Fibroblast of lung (primary cell): ENCODE measurements at regions not wholly inside any gene's neighbourhood (a gene's known extent, or its start where the extent isn't known, plus 50 kb on each side); places are given as distances from the start of the nearest gene placed in this dataset.

ENCODE experiments used
- CTCF ChIP-seq, 2 donors: IDR thresholded peaks in 1 of 2; conservative IDR thresholded peaks in 1 of 2; 1 replicate in 1 of 2; 2 replicates in 1 of 2; pipeline ENCODE4 v1.5.1; 2011 to 2012; ENCODE audit warnings: low read length in 2 of 2, control low read depth in 1 of 2, inconsistent platforms in 1 of 2, low read depth in 1 of 2, mild to moderate bottlenecking in 1 of 2
- EZH2 ChIP-seq: IDR thresholded peaks from 2 replicates; pipeline ENCODE4 v1.5.1; 2012; ENCODE audit warnings: low read length, control low read depth, mild to moderate bottlenecking; ENCODE audit errors: missing control alignments

- TF ChIP-seq CTCF (conservative IDR thresholded peaks at IDR 0.05 in 1 of 2, IDR thresholded peaks at IDR 0.05 in 1 of 2; ENCODE audit: low read depth in 1 of 2, low read length in 2 of 2) (no peak), EZH2 (no peak)
Observed at GRCh38 chr11:50169634-50170033, 137.0 kb downstream of the OR4C45 start.
